ENCODE measurements at regions not wholly inside any gene's neighbourhood (a gene's known extent, or its start where the extent isn't known, plus 50 kb on each side); places are given as distances from the start of the nearest gene placed in this dataset.

DNA sequence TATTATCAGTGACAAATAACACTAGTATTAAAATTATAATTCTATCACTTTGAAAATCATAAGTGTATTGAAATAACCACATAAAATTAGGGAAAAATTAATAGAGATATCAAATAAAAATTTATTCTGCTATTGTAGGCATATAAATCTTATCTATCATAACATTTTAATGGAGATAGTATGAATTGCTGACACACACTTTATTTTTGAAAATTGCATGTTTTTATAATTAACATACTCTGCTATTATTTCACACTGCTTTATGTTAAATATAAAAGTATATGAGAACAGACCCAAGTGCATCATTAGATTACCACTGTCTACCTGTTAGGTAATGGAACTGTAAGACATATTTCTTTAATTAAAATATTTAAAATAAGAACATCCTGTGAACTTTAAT lies 2150.2 kb downstream of the ARAP2 start:
- POLR2A ChIA-PET (ENCODE audit: low non-redundant PET): no interaction called here

DNA sequence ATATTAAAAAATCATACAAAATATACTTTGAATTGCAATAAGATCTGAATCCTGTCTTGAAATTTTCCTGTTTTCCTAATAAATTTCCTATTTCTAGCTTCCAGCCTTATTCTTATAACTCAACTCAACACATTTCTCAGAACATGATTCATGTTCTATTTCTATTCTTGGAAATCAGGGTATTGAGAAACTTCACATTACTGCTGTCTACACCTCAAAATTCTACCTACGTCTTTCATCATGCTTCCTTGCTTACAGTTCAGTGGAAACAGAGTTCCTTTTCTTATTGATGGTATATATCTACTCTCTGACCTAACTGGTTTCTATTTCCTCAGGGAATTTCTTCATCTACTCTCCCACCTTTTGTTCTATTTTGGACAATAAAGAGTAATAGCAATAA lies 2139.0 kb downstream of the ARAP2 start:
- Histone ChIP-seq H3K27ac (ENCODE audit: low read depth, low read length, poor library complexity, severe bottlenecking) (no peak overlapping the region), H3K36me3 (ENCODE audit: insufficient read depth, low read length, poor library complexity, severe bottlenecking) (no peaks in the 10 kb centered on the region), H3K27me3 (replicated peaks; ENCODE audit: insufficient read depth, low read depth, low read length, poor library complexity) (no peaks in the 10 kb centered on the region), H3K9me3 (ENCODE audit: low read depth, low read length, poor library complexity, severe bottlenecking) (no peaks in the 10 kb centered on the region), H3K4me3 (ENCODE audit: low read depth, low read length, poor library complexity, severe bottlenecking) (no peak overlapping the region), H3K4me1 (ENCODE audit: insufficient read depth, low read length, poor library complexity, severe bottlenecking) (no peaks in the 10 kb centered on the region)
- no peak for DNase-seq (ENCODE audit: low spot score)
- no peak for TF ChIP-seq EZH2 (IDR thresholded peaks at IDR 0.05; ENCODE audit: borderline replicate concordance, low read depth, low read length, poor library complexity, severe bottlenecking)
- TF ChIP-seq, protein P1, sequence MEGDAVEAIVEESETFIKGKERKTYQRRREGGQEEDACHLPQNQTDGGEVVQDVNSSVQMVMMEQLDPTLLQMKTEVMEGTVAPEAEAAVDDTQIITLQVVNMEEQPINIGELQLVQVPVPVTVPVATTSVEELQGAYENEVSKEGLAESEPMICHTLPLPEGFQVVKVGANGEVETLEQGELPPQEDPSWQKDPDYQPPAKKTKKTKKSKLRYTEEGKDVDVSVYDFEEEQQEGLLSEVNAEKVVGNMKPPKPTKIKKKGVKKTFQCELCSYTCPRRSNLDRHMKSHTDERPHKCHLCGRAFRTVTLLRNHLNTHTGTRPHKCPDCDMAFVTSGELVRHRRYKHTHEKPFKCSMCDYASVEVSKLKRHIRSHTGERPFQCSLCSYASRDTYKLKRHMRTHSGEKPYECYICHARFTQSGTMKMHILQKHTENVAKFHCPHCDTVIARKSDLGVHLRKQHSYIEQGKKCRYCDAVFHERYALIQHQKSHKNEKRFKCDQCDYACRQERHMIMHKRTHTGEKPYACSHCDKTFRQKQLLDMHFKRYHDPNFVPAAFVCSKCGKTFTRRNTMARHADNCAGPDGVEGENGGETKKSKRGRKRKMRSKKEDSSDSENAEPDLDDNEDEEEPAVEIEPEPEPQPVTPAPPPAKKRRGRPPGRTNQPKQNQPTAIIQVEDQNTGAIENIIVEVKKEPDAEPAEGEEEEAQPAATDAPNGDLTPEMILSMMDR (conservative IDR thresholded peaks at IDR 0.05; ENCODE audit: low read depth, low read length): no peak
- intact Hi-C loops (cut with micrococcal nuclease; ENCODE audit: unreplicated experiment): no loop called here
- BruUV-seq (replicated peaks): no TSS peak
- CTCF ChIA-PET: no interaction called here
- POLR2A ChIA-PET (ENCODE audit: low non-redundant PET): no interaction called here

More for the DNA sequence above, 2150.2 kb downstream of the ARAP2 start:
- Histone ChIP-seq H3K9me3 (ENCODE audit: low read depth, low read length, poor library complexity, severe bottlenecking) (no peaks in the 10 kb centered on the region), H3K27ac (ENCODE audit: low read depth, low read length, poor library complexity, severe bottlenecking) (no peak overlapping the region), H3K4me3 (ENCODE audit: low read depth, low read length, poor library complexity, severe bottlenecking) (no peak overlapping the region), H3K27me3 (replicated peaks; ENCODE audit: insufficient read depth, low read depth, low read length, poor library complexity) (no peaks in the 10 kb centered on the region), H3K36me3 (ENCODE audit: insufficient read depth, low read length, poor library complexity, severe bottlenecking) (no peaks in the 10 kb centered on the region), H3K4me1 (ENCODE audit: insufficient read depth, low read length, poor library complexity, severe bottlenecking) (no peaks in the 10 kb centered on the region)
- no peak for DNase-seq (ENCODE audit: low spot score)
- intact Hi-C loops (cut with micrococcal nuclease; ENCODE audit: unreplicated experiment): no loop called here
- CTCF ChIA-PET: no interaction called here
- BruUV-seq (replicated peaks): no TSS peak
- no peak for TF ChIP-seq EZH2 (IDR thresholded peaks at IDR 0.05; ENCODE audit: borderline replicate concordance, low read depth, low read length, poor library complexity, severe bottlenecking)
- TF ChIP-seq, protein P1 (conservative IDR thresholded peaks at IDR 0.05; ENCODE audit: low read depth, low read length): no peak

DNA sequence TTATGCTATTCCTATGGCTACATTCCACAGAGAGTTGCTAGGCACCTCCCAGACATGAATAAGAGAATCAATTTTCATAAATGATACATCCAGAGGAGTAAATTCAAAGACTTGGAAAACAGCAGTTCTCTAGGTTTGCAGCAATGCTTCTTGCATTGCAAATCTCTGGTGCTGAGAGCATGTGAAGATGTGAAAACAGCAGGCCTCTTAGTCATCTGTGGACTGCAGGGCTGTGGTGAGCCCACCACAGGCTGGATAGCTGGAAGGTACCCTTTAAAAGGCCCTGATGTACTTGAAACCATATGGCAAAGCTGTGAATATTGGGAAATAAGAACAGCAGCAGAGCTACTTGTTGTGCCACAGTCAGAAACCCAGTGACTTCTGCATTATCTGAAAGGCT lies 2135.9 kb downstream of the ARAP2 start:
- ChIA-PET POLR2A (ENCODE audit: low non-redundant PET) (no interaction called here), CTCF (no interaction called here)
- no peak overlapping the region for H3K27ac ChIP-seq (ENCODE audit: low read depth, low read length, poor library complexity, severe bottlenecking)

More for the DNA sequence above, 2135.9 kb downstream of the ARAP2 start:
- intact Hi-C loops (cut with micrococcal nuclease; ENCODE audit: unreplicated experiment): no loop called here
- Histone ChIP-seq H3K4me1 (ENCODE audit: insufficient read depth, low read length, poor library complexity, severe bottlenecking) (no peaks in the 10 kb centered on the region), H3K9me3 (ENCODE audit: low read depth, low read length, poor library complexity, severe bottlenecking) (no peaks in the 10 kb centered on the region), H3K4me3 (ENCODE audit: low read depth, low read length, poor library complexity, severe bottlenecking) (no peak overlapping the region), H3K36me3 (ENCODE audit: insufficient read depth, low read length, poor library complexity, severe bottlenecking) (no peaks in the 10 kb centered on the region), H3K27me3 (replicated peaks; ENCODE audit: insufficient read depth, low read depth, low read length, poor library complexity) (no peaks in the 10 kb centered on the region)
- BruUV-seq (replicated peaks): no TSS peak
- no peak for DNase-seq (ENCODE audit: low spot score)
- TF ChIP-seq, protein P1 (conservative IDR thresholded peaks at IDR 0.05; ENCODE audit: low read depth, low read length): no peak
- no peak for TF ChIP-seq EZH2 (IDR thresholded peaks at IDR 0.05; ENCODE audit: borderline replicate concordance, low read depth, low read length, poor library complexity, severe bottlenecking)
